ENCODE measurements at regions not wholly inside any gene's neighbourhood (a gene's known extent, or its start where the extent isn't known, plus 50 kb on each side); places are given as distances from the start of the nearest gene placed in this dataset.

DNA sequence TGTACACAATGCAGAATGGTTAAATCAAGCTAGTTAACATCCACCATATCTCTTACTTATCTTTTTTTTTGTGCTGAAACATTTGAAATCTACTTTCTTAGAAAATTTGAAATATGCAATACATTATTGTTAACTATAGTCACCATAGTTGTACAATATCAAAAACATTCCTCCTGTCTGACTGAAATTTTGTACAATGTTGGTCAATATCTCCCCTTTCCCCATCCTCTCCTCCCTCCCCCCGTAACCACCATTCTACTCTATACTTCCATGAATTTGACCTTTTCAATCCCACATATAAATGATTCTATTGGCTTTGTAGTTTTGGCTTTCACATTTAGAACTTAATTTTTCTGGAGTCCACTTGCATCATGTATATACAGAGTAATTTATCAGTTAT, 63.5 kb upstream of the DCD start:
- no peak for DNase-seq

DNA sequence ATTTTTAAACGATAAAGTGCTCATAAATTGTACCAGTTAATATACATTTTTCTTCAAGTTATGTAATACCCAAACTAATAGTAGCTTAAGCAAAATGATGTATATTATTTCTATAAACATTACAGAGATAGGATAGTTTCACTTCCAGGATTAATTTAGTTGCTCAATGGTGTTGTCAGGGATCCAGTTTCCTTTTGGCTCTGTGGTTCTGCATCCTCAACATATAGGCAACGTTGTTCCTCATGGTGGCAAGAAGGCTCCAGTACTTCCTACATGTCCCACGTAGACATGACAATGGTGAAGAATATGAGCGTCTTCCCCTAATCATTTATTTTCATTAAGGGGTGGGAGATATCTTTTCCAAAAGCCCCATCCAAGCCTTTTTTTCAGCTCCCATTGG, 60.7 kb upstream of the DCD start:
- DNase-seq, result no peak

DNA sequence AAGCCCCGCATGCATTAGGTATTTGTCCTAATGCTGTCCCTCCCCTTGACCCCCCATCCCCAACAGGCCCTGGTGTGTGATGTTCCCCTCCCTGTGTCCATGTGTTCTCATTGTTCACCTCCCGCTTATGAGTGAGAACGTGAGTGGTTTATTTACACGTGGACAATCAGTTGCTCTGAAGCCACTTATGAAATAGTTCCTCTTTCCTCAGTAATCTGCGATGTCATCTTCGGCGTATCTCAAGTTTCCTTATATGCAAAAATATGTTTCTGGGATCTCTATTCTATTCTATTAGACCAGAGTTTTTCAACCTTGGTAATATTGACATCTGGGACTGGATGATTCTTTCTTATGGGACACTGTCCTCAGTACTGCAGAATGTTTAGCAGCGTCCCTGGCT, 56.0 kb upstream of the DCD start:
- DNase-seq, result no peak

DNA sequence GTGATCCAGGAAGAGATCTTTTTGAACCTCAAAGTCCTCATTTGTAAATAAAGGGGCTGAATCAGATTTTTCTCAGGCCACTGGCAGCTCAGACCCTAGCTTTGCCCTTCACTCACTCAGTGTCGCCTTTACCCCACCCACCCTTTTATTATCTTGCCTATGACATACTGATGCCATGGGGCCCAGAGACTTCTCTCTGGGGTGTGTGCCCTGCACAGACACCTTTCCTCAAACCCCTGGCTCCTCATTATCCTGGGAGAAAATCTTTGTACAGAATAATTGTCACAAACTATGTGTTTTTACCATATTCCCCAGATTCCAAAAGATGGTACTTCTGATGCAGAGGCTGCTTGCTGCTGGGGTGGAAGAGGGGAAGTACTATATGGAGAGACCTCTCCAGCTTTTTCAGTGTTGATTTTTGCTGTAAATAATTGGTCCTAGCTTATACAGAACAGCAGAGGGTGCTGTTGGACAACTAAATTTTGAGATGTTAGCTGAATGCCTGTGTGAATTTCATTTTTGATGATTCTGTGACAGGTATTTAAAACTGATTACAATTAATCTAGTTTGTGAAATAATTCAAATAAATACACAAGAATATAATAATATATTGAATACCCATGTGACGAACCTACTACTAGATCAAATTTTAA, 53.9 kb upstream of the DCD start:
- DNase-seq, result peak; percentile 8 to 59

DNA sequence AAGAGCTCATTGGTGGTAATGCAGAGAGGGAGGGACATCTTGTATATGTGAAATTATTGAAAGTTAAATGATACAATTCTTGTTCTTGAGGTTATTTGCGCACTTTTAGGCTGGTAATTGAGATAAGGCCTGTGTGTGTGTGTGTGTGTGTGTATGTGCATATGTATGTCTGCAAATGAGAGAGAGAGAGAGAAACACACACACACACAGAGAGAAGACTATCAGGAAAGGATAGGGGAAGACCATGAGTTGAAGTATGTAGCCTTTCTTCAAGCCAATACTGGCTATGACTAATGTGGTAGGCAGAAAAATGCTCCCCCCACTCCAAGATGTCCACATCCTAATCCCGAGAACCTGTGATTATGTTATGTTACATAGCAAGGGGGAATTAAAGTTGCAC, 52.7 kb upstream of the DCD start:
- no peak for DNase-seq

DNA sequence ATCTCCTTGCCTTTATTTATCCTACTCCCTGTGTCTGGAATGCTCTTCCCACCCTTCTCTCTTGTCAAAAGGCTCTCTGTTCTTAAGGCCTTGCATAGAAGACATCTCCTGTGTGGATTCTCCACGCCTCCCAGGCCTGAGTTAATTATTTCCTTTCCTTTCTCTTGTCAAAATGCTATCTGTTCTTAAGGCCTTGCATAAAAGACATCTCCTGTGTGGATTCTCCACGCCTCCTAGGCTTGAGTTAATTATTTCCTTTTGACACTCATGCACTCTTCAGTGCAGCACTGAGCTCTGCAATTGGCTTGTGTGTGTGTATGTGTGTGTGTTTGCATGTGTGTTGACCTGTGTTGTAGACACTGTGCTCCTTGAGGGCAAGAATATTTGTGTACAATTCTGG, 52.1 kb upstream of the DCD start:
- no peak for DNase-seq

All from NCI-H524 (cell line).